ENCODE measurements at regions not wholly inside any gene's neighbourhood (a gene's known extent, or its start where the extent isn't known, plus 50 kb on each side); places are given as distances from the start of the nearest gene placed in this dataset.

DNA sequence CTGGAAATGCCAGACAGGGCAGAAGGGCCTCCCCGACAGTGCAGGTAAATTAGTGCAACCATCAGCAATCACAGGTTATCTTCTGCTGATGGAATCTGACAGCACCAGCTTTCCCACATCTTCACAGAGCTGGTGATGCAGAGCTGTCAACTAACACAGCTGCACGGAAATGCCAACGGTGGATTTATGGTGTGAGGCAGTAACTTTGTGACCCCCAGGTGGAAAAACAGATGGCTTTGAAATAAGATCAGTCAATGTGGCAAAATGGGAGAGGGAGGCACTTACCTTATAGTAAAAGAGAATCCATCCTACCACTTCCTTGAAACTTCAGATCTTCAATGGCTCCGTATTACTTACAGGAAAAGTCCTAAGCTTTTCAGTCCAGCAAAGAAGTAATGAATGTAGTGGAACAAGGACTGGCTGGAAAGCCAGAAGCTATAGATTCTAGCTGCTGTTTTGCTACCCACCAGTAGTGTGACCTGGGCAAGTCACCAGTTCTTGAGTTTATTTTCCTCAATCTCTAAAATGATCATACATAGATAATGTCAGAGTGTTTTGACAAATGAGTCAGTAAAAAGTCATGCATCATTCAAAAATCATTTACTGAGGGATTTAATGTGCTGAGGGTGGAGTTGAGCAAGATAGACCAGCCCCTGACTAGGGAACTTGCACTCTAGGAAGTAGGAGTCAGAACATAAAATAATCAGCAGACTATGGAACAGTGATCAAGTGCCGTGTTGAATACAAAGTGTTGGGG, 245.7 kb upstream of the JUN start:
- peak; percentile 60 for DNase-seq

DNA sequence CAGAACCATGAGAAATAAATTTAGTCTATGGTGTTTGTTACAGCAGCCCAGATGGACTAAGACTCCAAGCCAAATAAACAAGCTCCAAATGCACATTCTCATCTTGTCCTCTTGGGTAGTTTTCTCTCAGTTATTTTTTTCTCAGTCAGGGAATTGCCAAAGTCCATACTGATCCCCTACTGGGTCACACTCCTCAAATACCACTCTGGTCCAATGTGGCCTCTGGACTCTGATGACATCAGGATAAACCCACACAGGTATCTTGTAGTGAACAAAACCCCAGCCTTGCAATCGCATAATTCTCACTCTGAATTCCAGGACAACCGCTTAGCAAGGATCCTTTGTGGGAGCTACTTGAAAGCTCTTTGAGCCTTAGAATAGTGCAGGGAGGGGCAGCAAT, 248.4 kb upstream of the JUN start:
- DNase-seq: no peak

DNA sequence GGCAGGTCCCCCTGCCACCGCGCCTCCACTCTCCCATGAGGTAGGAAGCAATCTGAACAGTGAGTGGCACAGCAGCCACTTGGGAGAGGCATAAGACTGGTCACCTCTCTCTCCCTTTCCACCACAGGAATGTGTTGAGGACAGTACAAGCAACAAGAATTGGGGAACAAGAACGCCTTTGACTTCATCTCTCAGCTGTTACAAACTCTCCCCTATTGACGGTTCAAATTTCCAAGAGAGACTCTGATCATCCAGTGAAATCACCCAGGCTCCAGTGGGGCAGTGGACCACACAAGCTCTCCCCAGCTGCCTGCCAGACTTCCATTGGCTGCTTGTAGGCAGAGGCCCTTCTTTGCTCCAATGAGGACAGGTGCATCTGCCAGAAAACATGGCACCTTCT, 249.9 kb upstream of the JUN start:
- DNase-seq: no peak

DNA sequence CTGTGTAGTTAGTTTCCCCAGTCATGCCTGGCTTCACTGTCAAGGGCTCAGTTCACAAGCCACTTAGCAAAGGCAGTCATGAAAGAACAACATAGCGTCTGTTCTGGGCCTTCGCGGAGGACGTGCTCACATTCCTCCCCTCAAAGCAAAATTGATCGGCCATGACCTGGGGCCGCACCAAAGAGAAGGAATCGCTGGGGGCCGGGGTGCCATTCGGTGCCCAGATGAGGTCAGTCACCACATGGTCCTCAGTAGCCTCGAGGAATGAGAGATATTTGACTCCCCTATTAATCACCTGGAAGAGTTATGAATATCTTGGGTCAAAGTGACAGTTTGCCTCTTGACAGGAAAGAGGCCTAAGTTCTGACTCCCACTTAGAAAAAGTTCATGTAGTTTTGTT, 251.1 kb upstream of the JUN start:
- DNase-seq: no peak

DNA sequence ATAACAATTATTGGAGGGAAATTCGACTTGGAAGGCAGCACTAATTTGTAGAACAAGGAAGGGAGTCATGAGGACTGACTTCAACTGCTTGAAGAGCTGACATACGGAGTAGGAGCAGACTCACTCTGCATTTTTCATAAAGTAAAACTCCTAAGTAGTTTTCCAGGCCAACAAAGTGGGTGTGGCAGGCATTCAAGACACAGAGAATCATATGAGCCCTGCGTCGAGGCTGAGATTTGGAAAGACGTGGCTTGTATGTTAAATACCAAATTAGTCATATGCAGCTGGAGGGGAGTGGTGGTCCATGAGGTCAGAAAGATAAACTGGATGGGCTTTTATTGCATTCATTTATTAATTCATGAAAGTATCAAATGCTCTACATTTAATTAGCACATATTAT, 255.7 kb upstream of the JUN start:
- DNase-seq: no peak

DNA sequence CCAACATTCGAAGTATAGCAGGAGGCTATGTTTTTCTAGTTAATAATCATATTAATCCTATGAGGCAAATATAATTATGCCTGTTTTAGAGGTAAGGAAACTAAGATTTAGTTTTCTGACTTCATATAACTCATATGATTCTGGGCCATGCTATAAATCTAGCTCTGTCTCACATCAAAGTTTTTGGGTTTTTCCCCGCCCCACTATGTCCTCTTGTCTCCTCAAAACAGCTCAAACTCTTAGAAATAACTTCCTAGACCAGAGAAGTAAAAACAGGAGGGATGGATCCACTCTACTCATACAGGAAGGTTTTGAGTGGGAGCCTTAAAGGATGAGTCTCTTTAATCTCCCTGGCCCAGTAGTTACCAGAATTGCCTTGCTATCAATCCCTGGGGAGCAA, 256.4 kb upstream of the FGGY start:
- no peak for DNase-seq

DNA sequence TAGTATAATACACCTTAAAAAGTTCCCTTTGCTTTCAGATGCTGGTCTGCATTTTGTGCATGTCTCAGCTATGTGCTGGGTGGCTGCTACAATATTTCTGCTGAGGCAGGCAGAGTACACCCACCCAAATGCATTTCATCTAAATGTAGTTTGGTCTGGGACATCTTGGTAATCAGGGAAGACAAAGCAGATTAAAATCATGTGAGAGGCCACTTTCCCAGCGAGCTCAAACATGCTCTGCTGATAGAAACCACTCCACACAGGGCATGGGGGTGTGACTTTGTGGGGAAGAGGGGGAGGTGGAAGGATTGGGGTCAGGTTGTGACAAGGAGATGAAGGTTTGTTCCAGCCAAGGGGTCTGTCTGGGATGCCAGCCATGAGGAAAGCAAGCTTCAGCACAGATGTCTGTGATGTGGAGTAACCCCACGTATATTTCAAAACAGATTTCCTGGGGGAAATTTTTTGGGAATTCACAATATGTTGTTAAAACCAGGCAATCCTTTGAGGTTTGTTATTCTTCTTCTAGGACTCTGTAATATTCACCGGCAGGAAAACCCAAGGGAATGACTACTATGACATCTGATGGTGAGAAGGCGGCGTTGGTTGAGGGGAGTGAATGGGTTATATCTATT, 255.1 kb upstream of the FGGY start:
- no peak for DNase-seq

DNA sequence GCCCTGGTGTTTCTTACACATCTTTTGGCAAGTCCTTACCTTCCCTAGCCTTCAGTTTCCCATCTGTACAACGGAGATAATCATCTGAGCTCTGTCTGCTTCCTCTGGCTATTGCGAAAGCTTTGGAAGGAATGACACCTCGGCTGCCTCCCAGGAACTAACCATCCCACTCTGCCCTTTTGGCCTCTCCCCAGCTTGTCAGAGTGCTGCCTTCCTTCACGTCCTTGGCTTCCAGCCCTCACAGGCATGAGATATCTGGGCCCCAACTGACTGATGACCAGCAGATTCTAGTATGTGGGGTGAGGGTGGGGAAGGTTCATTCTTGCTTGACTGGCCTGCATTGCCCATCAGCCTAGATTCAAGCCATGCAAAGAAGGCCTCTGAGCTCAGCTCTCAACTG, 253.1 kb upstream of the FGGY start:
- no peak for DNase-seq

DNA sequence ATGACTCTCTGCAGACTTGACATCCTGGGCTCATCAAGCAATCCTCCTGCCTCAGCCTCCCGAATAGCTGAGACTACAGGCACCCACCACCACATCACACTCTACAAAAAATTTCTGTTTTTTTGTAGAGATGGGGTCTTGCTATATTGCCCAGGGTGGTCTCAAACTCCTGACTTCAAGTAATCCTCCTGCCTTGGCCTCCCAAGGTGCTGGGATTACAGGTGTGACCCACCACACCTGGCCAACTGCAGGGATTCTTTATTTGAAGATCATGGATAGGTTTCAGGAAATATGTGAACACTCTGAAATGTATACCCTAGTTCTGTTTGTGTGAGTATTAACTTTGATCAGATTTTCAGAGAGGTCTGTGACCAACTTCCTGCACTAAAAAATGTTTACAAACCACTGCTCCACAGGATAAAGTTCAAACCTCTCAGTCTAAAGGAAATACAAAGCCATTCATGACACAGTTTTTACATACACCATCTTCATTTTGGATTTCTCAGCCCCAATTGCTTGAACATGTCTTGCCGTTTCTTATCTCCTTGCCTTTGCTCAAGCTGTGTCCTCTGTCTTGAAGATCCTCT, 252.3 kb upstream of the FGGY start:
- no peak for DNase-seq

DNA sequence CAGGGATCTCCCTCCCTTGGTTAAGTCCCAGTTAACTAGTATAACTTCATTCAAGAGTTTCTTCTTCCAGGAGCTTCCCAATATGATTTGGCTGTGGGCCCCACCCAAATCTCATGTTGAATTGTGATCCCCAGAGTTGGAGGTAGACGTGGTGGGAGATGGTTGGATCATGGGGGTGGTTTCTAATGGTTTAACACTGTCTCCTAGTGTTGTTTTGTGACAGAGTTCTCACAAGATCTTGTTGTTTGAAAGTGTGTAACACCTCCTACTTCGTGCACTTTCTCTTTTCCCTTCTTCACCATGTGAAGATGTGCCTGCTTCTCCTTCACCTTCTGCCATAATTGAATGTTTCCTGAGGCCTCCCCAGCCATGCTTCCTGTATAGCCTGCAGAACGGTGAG, 251.8 kb upstream of the FGGY start:
- no peak for DNase-seq

DNA sequence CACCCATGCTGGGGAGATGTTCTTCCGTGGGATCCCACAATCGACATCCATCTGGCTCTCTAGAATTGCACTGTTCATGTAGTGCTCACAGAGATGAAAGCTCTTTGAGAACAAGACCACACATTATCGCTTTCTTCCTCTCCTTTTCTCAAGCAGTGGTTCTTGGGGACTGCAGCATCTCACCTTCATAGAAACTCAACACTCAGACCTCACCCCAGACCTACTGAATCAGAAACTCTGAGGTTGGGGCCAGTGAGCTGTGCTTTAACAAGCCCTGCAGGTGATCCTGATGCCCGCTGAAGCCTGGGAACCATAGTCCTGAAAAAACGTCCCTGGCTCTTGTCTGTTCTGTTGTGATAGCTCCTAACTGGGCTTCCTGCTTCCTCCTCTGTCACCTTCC, 251.3 kb upstream of the FGGY start:
- DNase-seq: no peak

DNA sequence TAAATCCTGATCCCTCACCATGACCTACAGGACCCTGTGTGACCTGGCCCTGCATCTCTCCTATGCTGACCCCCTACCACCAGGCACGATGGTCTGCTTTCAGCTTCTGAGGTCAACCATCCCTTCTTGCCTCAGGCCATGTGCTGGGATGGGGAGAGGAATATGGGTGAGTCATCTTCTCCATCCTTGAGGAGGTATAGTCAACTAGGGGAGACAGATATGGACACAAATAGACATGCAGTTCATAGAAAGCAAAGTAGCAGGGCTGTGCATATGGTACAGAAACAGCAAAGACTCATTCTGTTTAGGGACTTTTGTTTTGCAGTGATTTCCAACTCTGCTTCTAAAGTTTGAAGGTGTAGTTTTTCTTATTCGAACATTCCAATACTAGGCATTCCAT, 250.8 kb upstream of the FGGY start:
- DNase-seq: no peak

DNA sequence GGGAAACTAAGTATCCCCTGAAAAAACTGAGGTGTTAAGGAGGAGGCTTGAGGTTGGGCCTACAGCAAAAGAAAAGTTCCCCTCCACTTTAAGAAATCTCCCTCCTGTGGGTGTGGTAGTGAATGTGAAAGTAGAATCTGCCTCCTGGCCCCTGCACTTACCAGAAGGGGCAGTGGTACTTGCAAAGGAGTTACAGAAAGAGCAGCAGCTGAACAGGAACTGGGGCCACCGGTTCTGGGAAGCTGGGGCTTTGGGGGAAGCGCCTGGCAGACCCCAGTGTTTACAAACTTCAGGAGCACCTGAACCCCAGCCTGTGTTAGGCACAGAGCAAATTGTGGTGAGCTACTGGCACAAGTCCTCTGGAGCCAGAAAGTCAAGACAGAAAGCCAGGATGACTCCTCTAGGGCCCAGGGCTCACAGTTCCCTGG, 250.2 kb upstream of the FGGY start:
- peak; percentile 2 for DNase-seq

DNA sequence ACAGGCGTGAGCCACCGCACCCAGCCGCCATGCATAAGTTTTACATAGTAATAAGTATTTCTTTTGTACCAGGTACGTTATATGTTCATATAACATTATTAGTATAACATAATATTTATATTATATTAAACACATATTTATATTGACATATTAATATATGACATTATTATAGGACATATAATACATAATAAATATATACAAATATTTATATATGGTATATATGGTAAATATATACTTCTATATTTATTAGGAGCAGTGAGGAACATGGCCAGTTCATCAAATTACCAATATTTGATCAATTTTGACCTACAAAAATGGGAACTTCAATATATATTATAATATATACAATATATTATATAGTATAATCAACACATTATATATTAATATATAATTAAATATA, 245.9 kb upstream of the FGGY start:
- no peak for DNase-seq

DNA sequence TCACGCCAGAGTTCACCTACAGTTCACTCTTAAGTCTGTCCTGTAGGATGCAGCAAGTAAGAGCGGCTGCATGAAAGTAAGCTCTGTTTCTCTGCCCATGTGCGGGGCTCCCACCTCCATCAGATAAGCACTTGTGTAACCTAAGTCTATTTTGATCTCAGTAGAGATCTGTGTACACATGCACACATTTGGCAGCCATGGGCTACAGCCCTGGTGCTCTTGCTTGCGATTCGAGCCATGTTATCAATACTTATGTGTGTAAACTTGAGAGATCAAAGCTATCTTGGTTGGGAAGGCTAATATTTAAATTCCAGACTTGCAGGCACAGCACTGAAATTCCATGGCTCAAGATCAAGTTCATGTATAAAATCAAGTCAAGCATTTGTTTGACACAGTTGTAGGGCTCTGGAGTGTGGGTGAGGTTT, 244.7 kb upstream of the FGGY start:
- no peak for DNase-seq

DNA sequence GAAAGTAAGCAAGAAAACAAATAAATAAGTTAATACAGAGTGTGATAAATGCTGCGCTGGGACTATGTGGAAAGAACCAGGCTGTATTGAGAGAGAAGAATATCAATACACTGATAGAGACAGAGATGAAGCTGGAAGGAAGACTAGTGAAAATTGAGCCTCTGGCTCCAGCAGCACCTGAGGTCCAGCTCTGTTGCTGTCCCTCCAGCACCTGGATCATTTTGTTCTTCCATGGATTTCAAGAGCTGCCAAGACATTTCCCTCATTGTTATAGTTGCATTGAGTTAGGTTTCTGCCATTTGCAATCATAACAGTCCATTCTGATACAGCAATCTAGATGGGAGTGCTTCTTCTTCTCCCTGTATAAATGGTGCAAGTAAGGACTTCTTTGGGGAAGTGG, 242.7 kb upstream of the FGGY start:
- DNase-seq: no peak

DNA sequence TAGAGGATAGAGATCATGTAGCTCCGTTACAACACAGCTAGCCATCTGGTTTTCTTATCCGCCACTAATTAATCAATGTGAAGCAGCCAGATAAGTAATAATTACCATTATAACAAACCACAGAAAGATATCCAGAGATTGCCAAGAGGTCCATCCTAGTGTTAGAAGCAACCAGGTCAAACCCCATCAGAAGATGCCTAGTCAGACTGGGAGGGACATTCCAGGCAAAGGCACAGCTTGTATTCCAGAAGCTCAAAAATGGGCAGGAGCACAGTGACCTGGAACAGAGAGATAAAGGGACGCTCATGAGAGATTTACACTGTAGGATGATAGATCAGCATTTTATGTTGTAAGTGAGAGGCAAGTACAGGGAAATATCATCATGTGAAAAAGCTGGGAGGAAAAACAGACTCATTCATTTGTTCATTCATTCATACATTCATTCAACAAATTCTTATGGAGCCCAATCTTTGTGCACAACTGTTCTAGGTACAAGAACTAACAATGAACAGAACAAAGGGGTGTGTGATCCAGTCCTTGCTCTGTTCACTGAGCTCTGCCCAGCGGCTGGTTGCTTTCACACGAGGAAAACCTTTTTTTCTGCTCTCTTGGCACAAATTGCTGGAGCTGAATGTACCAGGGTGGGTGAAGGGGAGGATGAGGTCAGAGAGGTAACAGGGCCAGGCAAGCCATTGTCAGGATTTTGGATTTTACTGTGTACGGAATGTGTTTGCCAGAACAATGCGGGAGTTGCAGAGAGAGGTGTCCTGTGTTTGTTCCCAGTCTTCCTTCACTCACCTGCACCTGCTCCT, 240.8 kb upstream of the FGGY start:
- DNase-seq: no peak

DNA sequence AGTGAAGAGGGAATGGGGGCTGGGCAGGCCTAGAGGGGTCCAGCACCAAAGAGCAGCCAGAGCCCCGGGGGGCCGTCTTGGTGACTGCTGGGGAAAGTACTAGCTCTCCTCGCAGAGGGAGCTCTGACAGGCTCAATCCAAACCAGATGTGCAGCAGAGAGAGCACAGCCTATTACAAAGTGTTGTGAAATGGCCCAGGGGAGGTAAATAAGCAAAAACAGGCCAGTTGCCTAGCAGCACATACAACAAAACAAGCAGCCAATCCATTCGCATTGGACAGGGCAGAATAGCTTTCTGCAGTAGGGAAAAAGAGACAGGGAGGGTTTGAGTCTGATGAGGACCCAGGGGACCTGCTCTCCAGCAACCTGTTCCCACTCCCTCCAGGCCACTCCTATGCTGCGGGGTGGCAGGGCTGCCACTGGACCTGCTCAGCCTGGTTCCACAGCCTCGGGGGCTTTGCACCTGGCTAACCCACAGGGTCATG, 239.6 kb upstream of the FGGY start:
- peak; percentile 31 for DNase-seq

DNA sequence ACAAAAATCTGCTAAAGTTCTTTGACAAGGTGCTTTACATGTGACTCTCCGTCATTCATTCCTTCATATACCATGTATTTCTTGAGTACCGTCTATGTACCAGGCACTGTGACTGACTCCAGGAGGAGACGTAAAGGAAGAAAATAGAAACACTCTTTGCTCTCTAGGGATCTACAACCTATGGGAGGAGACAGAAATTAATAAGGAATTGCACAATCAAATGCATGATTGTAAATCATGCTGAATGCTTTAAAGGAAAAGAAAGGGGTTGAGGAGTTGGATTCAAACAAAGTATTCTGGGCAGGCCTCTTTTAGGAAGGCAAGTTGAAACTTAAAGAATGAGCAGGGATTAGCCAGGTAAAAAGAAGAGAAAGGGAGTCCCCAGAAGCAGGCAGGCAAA, 239.1 kb upstream of the FGGY start:
- no peak for DNase-seq

DNA sequence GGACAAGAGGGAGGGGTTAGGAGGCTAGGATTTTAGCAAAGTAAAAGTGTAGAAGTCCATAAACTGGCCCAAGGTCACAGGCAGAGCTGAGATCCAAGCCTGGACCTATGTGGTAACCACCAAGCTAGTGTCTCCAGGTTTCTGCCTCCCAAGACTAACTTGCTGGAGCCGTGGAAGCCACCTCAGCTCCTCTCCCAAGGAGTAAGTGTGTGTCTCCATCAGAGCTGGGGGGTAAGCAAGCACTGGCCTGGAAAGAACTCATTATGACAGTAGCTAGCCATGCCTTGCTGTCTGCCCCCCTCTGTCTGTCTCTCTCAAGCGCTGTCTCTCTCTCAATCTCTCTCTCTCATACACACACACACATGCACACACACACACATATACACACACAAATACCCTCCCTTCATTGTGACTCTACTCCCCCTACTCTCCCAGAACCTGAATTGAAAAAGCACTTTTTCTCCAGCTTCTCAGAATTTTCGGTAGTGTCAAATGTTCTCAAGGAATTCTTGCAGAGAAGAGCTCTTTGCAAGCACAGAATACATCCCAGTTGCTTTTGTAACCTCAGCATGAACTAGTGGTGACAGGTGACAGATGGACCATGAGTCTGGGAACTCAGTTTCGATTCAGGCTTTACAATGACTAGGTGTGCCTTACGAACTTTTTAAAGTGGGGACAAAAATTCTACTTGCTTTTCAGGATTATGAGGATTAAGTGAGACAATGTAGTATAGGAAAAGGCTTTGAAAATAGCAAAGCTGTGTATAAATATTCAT, 238.0 kb upstream of the FGGY start:
- no peak for DNase-seq

DNA sequence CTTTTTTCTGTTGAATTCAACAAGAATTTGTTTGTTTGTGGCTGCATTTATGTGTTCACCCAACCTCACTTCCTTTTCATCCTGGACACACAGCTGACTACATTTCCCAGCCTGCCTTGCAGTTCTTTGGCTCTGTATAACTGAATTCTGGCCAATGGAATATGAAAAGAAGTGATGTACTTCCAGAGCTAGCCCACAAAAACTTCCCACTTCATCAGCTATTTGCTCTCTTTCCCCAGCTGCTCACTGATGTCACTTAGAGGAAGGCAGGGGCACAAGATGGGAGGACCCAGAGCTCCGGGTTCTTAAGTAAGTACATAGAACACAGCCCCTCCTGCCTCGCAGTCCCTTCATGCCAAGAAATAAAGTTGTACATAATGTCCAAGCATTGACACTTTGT, 235.0 kb upstream of the FGGY start:
- no peak for DNase-seq

DNA sequence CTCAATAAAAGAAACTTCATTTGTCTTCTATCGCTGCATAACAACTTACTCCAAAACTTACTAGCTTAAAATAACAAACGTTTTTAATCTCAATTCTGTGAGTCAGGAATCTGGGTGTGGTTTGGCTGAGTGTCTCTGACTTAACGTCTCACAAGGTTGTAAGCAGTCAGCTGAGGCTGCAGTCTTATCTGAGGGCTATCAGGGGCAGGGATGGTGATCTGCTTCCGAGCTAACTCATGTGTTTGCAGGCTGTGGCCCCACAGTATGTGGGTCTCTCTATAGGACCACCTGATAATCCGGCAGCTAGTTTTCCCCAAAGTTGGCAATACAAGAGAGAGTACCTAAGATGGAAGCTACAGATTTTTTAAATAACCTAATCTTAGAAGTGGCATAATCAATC, 234.2 kb upstream of the FGGY start:
- DNase-seq: no peak

DNA sequence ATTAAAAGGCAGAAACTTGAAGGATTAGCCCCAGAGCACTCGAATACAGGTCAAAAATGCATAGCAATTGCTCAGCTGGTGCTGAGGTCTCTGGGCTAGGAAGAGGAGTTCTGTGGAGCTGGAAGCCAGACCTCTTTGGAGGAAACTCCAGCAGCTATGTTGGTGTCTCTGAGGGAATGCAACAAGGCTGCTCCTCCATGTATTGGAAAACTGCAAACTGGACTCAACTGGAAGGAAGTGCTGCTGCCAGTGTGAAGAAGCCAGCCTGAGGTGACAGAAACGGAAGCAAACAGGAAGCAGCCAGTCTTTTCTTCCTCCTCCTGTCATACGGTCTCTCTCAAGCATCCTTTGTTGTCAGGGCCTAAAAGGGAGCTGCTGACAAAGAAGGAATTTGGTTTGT, 233.4 kb upstream of the FGGY start:
- peak; percentile 11 for DNase-seq

Measured in NCI-H69 (cell line).